Right ventricle myocardium inferior (tissue), 1 donor: ENCODE measurements at regions not wholly inside any gene's neighbourhood (a gene's known extent, or its start where the extent isn't known, plus 50 kb on each side); places are given as distances from the start of the nearest gene placed in this dataset.
"Not testable (repeated sequence)": the region's sequence is repeated elsewhere in the genome, so short reads cannot be mapped to it uniquely, and the experiment has no call there.

Source experiments
- ATAC-seq: fragments of 200-7000 bp; cut with Tn5 transposase; one replicate; pipeline ENCODE4 v1.9.1; 2020; ENCODE audit warnings: mild to moderate bottlenecking, moderate library complexity
- DNase-seq: peaks from one replicate; pipeline ENCODE4 v3.0.0; 2021; ENCODE audit errors: missing footprints
- intact Hi-C: fragments of 100-400 bp; cut with DNase I; formaldehyde crosslinking; loops from one replicate; pipeline ENCODE4 v1.11.0; 2022
- donor health status: DM: no; HTN: yes; CAD: no; lungs with severe emphysema.

DNA sequence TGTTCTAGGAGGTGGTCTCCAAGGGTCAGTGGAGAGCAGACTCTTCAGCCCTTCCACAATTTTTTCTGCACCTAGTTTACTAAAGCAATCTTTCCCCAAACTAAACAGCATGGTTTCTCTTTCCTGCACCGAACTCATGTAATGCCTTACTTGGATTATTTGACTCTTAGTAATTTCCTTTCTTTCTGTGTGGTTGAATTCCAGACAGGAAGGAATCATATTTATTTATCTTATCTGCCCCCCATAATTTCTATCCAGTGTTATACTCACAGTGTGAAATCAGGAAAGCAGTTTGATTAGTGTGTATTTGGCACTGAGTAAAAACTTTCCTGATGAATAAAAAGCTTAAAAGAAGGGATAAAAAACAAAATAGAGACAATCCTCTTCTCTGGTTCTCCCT, 140.3 kb upstream of the STMND1 start:
- intact Hi-C loops: loop anchor here (5.0 to 10.0 kb wide), 2 partner anchors 126 to 457 kb away; no protein-coding TSS in a partner anchor
- DNase-seq: no peak
- ATAC-seq: no peak

DNA sequence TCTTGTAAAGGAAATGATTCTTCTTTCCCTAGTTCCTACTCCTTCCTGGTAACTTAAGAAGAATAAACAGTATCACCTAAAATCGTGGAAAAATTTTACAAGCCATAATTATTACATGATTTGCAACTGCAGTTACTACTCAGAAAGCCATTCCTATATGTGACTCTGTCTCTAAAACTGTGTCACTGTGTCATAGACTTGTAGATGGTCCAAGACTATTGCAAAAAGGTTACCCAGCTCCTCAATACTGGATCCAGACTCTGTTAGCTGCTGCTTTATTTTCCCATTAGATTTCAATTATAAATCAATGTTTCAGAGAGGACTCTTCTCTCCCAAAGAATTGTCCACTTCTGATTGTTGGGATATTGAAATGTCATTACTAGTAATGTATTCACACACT, 142.1 kb upstream of the STMND1 start:
- intact Hi-C loops: loop anchor here (5.0 to 10.0 kb wide), 2 partner anchors 128 to 455 kb away; no protein-coding TSS in a partner anchor
- no peak for DNase-seq

DNA sequence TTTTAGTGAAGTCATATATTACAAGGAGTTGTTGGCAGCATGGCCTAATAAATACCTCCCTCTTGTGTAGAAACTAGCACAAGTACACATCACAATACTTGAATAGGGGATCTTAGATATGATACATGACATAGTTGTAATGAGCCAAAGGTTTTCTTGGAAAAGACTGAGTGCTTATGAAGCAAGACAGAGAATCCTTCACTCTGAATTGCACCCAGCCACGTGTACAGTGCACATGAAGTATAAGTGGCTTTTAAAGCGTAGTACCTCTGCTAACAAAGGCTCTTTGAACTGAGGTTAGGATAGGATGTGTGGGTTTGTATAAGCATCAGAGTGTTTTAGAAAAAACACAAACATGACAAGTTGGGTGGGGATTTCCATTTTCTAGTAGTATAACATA, 145.5 kb upstream of the STMND1 start:
- ATAC-seq (no peak), DNase-seq (no peak)
- intact Hi-C loops: no loop called here

More for the DNA sequence above, 142.1 kb upstream of the STMND1 start:
- ATAC-seq: no peak

DNA sequence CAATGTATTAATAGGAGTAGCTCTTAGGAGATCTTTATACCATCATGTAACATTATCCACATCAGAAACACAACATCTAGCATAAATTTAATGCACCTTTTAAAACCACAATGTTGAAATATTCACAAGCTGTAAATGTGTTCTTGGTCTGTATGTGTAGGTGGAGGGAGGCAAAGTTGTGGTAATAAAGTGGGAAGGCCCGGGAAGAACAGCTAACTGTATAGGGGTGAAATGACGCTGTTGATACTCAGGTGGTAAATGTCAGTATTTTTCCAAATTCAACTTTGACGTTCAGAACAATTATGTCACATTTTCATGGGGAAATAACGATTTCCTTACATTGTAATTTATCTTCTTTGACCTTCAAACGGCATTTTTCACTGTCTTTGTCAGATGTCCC, 146.0 kb upstream of the STMND1 start:
- intact Hi-C loops: no loop called here
- ATAC-seq: no peak

DNA sequence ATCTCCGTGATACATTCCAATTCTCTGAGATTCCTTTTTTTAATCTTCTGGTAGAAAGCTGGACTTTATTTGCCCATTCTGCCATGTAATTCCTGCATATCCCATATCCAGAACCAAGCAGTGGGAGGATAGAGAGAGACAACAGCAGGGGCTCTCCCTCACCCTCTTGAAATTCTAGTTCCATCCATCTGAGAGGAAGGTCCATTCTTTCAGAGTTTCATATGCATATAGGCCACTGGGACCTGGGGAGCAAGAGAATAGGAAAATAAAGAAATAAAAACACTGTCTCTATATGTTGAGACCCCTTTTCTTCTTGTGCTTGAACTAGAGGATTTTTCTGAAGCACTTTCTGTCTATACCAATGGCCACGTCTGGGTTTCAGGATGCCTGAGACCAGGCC, 147.9 kb upstream of the STMND1 start:
- no peak for DNase-seq
- no peak for ATAC-seq
- intact Hi-C loops: no loop called here

More for the DNA sequence above, 146.0 kb upstream of the STMND1 start:
- DNase-seq: no peak

DNA sequence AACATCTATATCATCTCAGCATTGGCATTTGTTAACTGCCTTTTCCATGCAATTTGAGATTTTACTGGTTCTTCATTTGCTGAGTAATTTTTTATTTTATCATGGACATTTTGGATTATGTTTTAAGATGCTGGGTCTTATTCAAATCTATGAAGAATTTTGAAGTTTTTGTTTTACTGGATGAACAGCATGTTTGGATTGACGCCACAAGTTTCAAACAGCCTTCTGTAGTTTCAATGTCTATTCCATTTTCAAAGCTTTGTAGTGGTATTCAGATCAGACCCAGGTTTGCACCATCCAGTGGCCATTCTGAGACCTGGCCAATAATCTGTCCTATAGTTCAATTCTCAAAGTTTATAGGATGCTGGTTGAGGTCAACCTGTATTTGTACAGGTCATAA, 148.4 kb upstream of the STMND1 start:
- intact Hi-C loops: no loop called here
- ATAC-seq: no peak
- no peak for DNase-seq

DNA sequence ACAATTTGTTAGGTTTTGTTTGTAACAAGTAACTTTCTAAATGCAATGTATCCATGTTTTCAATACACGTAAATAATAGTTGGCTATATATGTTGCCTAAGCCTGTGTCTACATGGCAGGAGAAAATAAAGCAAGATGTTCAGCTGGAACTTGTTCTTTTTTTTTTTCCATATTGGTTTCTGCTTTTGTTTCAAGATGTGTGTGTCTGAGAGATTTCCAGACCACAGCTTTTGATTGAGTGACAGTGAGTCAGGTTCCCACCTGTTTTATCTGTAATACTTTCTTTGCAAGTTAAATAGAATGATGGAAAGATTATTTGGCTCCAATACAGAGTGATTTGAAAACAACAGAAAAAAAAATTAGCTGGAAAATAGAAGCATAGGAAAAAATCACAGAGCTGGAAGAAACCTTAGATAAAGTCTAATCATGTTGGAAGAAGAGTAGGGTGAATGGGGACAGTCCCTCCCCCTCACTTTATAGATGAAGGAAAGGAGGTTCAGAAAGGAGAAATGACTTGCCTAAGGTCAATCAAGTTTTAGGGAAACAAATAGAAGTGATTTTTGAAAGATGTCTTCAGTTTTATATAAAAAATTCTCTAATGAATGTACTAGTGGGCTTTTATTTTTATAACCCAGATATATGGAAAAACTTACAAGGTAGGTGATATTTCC, 150.9 kb upstream of the STMND1 start:
- no peak for DNase-seq
- ATAC-seq: no peak
- intact Hi-C loops: no loop called here

DNA sequence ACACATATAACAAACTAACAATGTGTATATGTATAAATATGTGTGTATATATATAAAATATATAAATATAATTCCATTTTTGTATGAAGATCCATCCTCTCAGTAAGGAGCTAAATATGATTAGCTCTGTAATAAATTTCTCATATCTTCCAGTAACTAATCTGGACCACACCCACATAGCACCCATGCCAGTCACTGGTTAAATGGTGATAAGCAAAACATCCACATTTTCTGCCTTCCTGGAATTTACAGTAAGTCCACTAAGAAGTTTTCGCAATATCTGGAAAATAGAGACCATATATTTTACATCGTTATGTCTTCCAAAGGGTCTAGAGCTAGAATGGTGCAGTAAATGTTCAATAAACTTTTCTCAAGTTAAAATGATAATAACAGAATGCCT, 151.5 kb upstream of the STMND1 start:
- intact Hi-C loops: no loop called here

DNA sequence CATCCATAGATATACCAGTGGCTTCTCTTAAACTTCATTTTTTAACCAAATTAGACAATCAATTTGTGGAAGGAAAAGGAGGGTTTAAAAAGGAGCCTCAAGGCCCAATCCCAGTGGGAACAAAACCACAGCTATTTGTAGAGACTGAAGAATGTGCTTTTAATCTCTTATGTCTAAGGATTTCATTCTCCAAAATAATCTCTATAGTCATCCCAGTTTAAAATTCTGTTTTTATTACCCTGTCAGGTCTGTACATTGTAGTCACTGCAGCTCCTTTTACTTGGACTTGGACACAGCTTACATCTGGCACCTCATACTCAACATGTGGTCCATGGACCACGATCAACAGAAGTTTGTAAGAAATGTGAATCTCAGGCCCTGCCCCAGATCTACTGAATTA, 152.1 kb upstream of the STMND1 start:
- no peak for DNase-seq
- intact Hi-C loops: no loop called here
- no peak for ATAC-seq

More for the DNA sequence above, 151.5 kb upstream of the STMND1 start:
- ATAC-seq: no peak
- DNase-seq: no peak

DNA sequence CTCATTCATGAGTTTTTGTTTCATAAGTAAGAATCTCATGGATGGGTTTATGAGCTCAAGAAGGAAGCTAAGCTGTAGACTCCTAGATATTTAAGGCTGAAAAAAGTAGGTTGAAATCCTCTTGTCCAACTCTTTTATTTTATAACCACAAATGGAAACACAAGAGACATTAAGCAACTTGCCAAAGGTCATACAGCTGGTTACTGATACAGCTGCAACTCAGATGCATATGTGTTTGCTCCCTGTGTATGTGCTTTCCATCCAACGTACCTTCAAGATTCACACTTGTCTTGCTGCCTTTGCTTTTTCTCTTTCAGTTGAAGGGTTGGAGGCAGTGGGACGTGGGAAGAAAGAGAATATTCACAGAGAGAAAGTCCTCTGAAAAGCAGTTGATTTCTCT, 153.5 kb upstream of the STMND1 start:
- ATAC-seq (no peak), DNase-seq (no peak)
- intact Hi-C loops: no loop called here

DNA sequence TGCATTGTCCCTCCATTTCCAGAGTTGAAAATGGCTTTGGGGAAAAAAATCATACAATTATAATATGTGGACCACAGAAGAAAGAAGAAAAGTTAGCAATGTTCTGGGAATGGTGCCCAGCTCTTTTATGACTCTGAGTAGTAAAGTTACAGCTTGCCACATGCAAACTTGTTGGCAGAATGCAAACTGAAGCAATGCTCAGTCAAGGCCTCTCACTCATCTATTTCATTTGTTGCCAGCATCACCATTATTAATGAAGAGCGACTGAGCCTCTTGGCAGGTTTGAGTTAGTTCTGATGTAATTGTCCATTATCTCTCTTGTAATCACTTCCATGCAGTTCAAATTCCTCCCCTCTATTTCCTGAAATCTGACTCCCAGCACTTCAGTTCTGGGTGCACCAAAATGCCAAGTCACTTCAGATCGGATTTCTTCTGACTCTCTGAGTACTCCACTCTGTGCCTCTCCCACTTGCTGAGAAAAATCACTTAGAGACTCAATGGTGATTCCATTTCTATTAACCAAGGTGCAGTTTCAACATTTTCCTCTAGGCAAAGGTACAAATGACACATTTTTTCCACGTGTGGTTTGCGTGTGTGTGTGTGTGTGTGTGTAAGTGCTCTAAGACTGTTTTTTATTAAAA, 154.4 kb upstream of the STMND1 start:
- intact Hi-C loops: no loop called here
- DNase-seq (no peak), ATAC-seq (peak; percentile 78)

DNA sequence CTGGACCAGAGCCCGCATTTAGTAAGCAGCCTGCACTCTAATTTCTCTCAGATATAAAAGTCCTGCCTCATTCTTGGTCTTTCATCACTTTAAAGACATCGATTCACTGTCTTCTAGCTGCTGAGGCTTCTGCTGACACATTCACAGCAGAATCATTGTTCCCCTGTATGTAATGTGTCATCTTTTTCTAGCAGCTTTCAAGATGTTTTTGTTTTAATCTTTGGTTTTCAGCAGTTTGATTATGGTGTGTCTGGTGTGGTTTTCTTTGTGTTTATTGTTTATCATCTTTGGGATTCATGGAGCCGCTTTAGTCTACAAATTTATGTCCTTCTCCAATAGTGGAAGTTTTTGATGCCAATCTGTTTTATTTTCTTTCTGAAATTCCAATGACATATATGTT, 157.3 kb upstream of the STMND1 start:
- DNase-seq (no peak), ATAC-seq (no peak)
- intact Hi-C loops: no loop called here

DNA sequence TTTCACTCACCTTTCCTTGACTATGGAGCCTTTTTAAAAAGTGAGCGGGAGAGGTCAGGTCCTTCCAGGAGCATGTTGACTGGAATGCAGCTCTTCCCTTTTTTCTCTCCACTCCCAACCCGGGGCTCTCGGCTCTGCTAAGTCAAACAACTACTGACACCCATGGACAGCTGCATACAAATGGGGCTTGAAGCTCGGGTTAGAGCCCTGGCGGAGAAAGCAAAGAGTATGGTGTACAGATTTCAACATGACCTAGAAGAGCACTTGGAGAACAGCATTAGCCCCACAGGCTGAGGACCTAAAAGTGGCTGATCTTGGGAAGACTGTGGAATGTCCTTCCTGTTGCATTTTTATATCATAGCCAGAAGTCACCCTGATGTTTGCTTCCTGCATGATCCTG, 162.0 kb upstream of the STMND1 start:
- no peak for ATAC-seq
- no peak for DNase-seq
- intact Hi-C loops: no loop called here

DNA sequence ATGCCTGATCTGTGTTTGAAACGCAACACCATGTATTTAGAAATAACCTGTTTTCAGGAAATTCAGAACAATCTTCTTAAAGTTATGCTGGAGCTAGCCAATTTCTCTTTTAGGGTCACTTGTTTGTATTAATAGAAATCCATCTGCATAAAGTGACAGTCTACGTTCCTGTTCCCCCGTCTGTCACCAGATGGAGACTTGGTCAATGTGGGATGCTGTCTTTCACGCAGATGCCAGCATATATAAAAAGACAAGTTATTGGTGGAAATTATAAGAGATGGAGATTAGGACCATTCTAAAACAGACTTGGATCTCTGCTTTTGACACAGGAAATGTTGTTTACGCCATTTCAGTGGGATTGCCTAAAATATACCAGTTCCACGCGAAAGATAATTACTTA, 162.5 kb upstream of the STMND1 start:
- DNase-seq: no peak
- intact Hi-C loops: no loop called here
- no peak for ATAC-seq

DNA sequence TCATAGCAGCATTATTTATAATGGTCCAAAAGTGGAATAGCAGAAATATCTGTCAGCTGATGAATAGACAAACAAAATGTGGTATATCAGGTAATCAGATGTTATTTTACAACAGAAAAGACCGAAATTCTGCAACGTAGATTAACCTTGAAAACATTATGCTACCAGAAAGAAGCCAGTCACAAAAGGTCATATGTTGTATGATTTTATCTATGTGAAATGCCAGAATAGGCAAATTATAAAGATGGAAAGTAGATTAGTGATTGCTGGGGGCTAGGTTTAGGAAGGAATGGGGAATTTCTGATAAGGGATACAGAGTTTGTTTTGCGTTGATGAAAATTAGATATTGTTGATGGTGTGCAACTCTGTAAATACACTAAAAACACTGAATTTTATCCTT, 165.0 kb upstream of the STMND1 start:
- DNase-seq (no peak), ATAC-seq (no peak)
- intact Hi-C loops: no loop called here

DNA sequence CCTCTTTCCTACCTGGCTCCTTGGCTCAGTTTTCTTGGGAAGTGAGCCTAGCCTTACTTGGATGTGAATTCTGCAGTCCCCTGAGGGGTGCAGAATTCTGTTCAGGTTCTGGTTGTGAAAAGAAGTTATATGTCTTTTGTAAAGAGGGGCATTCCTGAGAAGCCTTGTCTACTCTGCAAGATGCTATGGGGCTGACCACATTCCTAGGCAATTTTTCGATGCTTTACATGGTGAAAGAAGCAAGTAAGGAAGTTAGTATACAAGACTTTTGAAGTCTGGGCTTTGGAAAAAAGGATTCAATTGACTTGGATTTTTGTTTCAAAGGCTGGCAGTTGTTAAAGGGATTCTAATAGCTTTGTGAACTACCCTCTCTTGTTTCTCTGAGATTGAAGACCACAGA, 167.9 kb upstream of the STMND1 start:
- DNase-seq: no peak
- intact Hi-C loops: no loop called here
- no peak for ATAC-seq

DNA sequence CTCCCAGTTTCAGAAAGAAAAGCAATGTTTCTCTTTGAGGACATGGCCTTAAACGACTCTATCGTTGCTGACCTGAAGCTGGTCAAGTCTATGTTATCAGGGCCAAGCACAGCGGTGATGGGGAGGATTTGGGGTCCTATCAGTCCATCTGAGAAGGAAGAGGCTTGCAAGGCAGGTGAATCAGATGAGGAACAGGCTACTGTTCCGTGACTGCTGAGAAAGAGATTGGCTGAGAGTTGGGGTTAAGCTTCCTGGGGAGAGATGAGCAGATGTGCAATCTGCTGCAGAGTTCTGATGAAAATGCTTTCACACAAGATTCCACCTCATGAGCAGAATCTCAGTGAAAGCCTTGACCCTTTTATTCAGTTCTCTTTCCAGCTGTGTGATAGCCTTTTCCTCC, 168.3 kb upstream of the STMND1 start:
- intact Hi-C loops: no loop called here
- no peak for ATAC-seq
- no peak for DNase-seq

DNA sequence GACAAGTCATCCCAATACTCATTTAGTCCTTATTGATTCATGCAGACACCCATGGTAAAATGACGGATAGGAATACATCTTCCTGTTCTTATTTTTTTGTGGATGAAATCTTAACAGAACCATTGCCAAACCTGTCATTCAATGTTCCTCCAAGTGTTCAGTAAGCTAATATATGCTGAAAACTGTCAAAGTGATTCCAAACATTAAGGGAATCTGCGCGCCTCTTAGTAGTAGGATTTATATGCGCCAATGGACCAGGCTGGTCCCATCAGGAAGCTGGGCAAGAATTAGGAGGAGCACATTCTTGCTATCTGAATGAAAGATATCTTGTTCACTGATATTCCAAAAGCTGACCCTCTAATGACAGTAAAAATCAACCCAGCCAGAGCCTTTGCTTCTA, 168.9 kb upstream of the STMND1 start:
- no peak for ATAC-seq
- intact Hi-C loops: no loop called here
- DNase-seq: no peak

DNA sequence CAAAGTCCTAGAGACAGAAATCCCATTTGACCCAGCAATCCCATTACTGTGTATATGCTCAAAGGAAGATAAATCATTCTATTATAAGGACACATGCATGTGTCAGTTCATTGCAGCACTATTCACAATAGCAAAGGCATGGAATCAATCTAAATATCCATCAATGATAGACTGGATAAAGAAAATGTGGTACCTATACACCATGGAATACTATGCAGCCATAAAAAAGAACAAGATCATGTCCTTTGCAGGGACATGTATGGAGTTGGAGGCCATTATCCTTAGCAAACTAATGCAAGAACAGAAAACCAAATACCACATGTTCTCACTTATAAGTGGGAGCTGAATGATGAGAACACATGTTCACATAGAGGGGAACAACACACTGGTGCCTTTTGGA, 169.8 kb upstream of the ATXN1 start:
- DNase-seq, ATAC-seq, intact Hi-C loops: not testable (repeated sequence)

DNA sequence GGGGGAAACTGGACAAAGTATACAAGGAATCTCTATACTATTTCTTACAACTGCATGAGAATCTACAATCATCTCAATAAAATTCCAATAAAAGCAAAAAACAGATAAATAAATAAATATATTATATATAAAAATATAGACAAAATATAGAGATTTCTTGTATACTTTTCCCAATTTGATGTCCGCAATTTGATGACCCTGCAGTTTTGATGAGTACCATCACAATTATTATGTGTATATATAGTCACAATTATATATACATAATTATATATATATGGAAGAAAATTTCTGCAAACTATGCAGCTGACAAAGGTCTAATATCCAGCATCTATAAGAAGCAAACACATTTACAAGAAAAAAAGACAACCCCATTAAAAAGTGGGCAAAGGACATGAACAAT, 169.2 kb upstream of the ATXN1 start:
- intact Hi-C loops: no loop called here
- no peak for ATAC-seq
- no peak for DNase-seq

DNA sequence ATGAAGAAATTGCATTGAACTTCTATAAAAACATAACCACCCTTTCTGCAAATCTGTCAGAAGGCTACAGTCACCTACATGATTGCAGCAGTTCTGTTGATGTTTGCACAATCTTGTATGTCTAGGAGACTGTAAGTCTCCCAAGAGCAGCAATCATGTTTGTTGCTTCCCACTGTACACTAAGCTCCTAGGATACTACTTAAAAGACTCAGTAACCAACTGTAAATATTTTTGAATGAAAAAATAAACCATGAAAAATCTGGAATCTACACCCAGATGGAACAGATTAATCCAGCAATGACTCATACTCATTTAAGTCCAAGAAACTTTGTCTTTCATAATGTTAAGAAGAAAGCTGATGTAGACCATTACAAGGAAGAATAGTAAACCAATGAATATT, 168.5 kb upstream of the ATXN1 start:
- intact Hi-C loops: no loop called here
- no peak for DNase-seq
- ATAC-seq: no peak
